Nephron (organoid): ENCODE measurements at regions not wholly inside any gene's neighbourhood (a gene's known extent, or its start where the extent isn't known, plus 50 kb on each side); places are given as distances from the start of the nearest gene placed in this dataset.
A peak's percentile ranks its signal among the peaks of the same experiment; 100 is the strongest.

Experiments used
- H3K27ac Mint-ChIP-seq, 3 experiments: 2 replicates each; pipeline ENCODE4 v1.8.0; 2020; ENCODE audit warnings: mixed read lengths in 3 of 3, mild to moderate bottlenecking in 2 of 3, moderate library complexity in 1 of 3
- H3K27me3 Mint-ChIP-seq: 2 replicates; pipeline ENCODE4 v1.8.0; 2021; ENCODE audit warnings: low read depth, mild to moderate bottlenecking, moderate library complexity, mixed read lengths
- H3K36me3 Mint-ChIP-seq: 2 replicates; pipeline ENCODE4 v1.8.0; 2020; ENCODE audit warnings: low read depth, mixed read lengths
- H3K4me1 Mint-ChIP-seq: 2 replicates; pipeline ENCODE4 v1.8.0; 2020; ENCODE audit warnings: mixed read lengths
- H3K4me3 Mint-ChIP-seq, 3 experiments: 2 replicates each; pipeline ENCODE4 v1.8.0; 2020; ENCODE audit warnings: mild to moderate bottlenecking in 3 of 3, mixed read lengths in 3 of 3, moderate library complexity in 2 of 3
- H3K9me3 Mint-ChIP-seq: 2 replicates; pipeline ENCODE4 v1.8.0; 2020; ENCODE audit warnings: mixed read lengths
- TF ChIP-seq, protein P1 (sequence below), 3 experiments: fragments of 200-600 bp; sonication (generic); IDR thresholded peaks; one replicate each; pipeline ENCODE4 v1.5.0; 2021; ENCODE audit warnings: antibody characterized with exemption in 3 of 3; ENCODE audit not compliant: unreplicated experiment in 3 of 3

DNA sequence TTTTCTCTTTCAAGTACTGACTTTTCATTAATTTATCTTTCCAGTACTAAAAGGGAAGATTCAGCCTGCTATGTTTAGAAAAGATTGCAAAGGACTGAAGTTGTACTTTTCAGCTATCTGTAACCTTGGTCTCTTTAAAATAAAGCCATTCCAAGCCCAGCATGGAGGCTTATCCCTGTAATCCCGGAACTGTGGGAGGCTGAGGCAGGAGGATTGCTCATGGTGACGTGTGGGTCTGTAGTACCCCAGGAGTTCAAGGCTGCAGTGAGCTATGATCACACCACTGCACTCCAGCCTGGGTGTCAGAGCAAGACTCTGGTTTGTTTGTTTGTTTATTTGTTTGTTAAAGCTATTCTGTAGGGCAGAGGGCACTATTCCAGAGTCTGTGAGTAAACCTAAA, 50.6 kb upstream of the TMEM170B start:
- H3K4me1 Mint-ChIP-seq = peaks cover 12% of the 10 kb centered on the region
- no peaks in the 10 kb centered on the region for H3K36me3 Mint-ChIP-seq
- TF ChIP-seq, protein P1, sequence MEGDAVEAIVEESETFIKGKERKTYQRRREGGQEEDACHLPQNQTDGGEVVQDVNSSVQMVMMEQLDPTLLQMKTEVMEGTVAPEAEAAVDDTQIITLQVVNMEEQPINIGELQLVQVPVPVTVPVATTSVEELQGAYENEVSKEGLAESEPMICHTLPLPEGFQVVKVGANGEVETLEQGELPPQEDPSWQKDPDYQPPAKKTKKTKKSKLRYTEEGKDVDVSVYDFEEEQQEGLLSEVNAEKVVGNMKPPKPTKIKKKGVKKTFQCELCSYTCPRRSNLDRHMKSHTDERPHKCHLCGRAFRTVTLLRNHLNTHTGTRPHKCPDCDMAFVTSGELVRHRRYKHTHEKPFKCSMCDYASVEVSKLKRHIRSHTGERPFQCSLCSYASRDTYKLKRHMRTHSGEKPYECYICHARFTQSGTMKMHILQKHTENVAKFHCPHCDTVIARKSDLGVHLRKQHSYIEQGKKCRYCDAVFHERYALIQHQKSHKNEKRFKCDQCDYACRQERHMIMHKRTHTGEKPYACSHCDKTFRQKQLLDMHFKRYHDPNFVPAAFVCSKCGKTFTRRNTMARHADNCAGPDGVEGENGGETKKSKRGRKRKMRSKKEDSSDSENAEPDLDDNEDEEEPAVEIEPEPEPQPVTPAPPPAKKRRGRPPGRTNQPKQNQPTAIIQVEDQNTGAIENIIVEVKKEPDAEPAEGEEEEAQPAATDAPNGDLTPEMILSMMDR (IDR thresholded peaks at IDR 0.05; ENCODE audit: unreplicated experiment in 3 of 3) = no peak
- H3K4me3 Mint-ChIP-seq = no peak overlapping the region
- no peaks in the 10 kb centered on the region for H3K27me3 Mint-ChIP-seq
- H3K27ac Mint-ChIP-seq = no peak overlapping the region
- H3K9me3 Mint-ChIP-seq = no peaks in the 10 kb centered on the region

DNA sequence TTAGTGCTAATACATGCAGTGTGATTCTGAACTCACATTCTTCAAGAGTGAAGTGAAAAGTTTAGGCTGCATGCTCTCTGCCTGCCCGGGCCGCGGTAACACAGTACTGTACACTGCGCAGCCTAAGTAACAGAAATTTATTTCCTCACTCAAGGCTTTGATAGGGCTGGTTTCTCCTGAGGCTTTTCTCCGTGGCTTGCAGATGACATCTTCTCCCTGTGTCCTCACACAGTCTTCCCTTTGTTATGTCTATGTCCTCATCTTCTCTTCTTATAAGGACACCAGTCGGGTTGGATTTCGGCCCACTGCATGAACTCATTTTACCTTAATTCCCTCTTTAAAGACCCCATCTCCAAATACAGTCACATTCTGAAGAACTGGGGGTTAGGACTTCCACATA, 51.1 kb upstream of the TMEM170B start:
- Mint-ChIP-seq H3K27me3 (no peaks in the 10 kb centered on the region), H3K4me1 (peaks cover 12% of the 10 kb centered on the region), H3K36me3 (no peaks in the 10 kb centered on the region), H3K4me3 (no peak overlapping the region), H3K27ac (peak overlapping the region in 1 of 3 experiments; percentile 31), H3K9me3 (no peaks in the 10 kb centered on the region)
- TF ChIP-seq, protein P1 (IDR thresholded peaks at IDR 0.05; ENCODE audit: unreplicated experiment in 3 of 3) = no peak

DNA sequence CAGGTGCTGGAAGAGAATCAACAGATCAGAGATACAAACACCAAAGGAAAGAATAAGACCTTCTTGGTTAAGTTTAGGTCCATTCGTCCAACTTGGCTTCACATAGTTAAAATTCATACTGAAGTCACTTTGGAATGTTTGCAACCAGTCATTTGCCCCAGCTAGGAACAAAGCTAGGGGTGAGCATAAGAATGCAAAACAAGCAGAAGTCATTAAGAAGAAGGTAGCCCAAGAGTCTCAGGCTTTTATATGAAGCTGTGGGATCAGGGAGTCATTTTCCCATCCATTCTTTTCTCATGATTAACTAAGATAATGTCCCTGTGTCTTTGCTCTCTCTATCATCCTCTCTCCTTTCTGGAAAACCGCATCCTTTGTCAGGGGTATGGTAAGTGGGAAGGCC, 51.5 kb upstream of the TMEM170B start:
- Mint-ChIP-seq H3K27ac (peak overlapping the region in 2 of 3 experiments; percentile 7 to 31), H3K9me3 (no peaks in the 10 kb centered on the region), H3K4me1 (peaks cover 12% of the 10 kb centered on the region), H3K4me3 (no peak overlapping the region), H3K27me3 (no peaks in the 10 kb centered on the region), H3K36me3 (no peaks in the 10 kb centered on the region)
- TF ChIP-seq, protein P1 (IDR thresholded peaks at IDR 0.05; ENCODE audit: unreplicated experiment in 3 of 3) = no peak

DNA sequence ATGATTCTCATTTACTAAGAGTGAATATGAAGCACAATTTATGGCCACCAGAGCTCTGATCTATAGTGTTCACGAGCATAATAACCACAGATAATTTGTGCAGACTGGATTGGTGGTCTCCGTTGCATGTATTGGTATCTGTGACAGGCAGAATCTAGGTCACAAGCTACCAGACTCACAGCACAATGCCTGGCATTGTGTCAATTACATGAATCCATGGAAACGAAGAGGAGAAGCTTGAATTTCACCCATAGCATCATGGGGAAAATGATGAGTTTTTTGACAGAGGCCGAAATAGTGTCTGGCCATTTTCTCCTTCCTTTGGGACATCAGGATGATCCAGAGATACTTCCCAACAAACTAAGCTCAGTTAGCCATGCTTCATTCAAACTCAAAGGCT, 52.3 kb upstream of the TMEM170B start:
- Mint-ChIP-seq H3K9me3 (no peaks in the 10 kb centered on the region), H3K27me3 (no peaks in the 10 kb centered on the region), H3K27ac (peak overlapping the region in 1 of 3 experiments; percentile 7), H3K4me3 (no peak overlapping the region), H3K36me3 (no peaks in the 10 kb centered on the region), H3K4me1 (peaks cover 12% of the 10 kb centered on the region)
- TF ChIP-seq, protein P1 (IDR thresholded peaks at IDR 0.05; ENCODE audit: unreplicated experiment in 3 of 3) = no peak

DNA sequence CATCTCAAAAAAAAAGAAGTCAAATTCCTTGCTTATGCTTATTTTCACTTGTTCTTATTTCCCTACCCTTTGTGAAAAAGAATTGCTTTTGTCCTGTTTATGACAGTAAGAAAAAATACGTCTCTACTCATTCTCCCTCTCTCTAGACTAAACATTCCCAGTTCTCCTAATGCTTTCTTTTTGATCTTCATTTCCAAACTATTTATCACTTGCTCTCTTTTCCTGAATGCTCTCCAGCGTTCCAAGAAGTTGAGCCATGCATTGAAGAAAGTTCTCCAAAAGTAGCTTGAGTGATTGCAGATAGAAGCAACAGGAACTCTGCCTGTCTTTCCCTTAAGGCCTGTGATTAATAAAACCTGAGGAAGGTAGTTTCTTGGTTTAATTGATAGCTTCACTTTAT, 53.1 kb upstream of the TMEM170B start:
- Mint-ChIP-seq H3K4me3 (no peak overlapping the region), H3K4me1 (peaks cover 12% of the 10 kb centered on the region), H3K36me3 (no peaks in the 10 kb centered on the region), H3K9me3 (no peaks in the 10 kb centered on the region), H3K27me3 (no peaks in the 10 kb centered on the region), H3K27ac (peak overlapping the region in 1 of 3 experiments; percentile 10)
- TF ChIP-seq, protein P1 (IDR thresholded peaks at IDR 0.05; ENCODE audit: unreplicated experiment in 3 of 3) = no peak

DNA sequence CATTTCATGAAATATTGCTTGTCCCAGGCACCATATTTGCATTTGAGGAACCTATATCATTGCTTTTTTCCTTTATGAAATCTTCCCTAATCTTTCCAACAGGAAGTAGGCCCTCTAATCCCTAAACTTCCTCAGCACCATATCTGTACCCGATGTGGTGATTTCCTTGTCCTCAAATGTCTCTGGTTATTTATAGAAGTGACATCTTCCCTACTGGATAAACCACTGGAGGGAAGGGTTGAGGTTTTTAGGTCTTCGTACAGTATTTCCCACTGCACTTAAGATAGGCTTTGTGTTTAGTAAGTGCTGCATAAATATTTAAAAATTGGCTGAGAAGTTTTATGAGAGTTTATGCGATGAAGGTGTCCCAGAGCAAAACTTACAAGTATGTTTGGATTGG, 54.9 kb upstream of the TMEM170B start:
- Mint-ChIP-seq H3K27me3 (no peaks in the 10 kb centered on the region), H3K4me1 (peaks cover 12% of the 10 kb centered on the region), H3K27ac (no peak overlapping the region), H3K4me3 (no peak overlapping the region), H3K36me3 (no peaks in the 10 kb centered on the region), H3K9me3 (no peaks in the 10 kb centered on the region)
- TF ChIP-seq, protein P1 (IDR thresholded peaks at IDR 0.05; ENCODE audit: unreplicated experiment in 3 of 3) = no peak
